ENCODE measurements at regions not wholly inside any gene's neighbourhood (a gene's known extent, or its start where the extent isn't known, plus 50 kb on each side); places are given as distances from the start of the nearest gene placed in this dataset.
"Not testable (repeated sequence)": the region's sequence is repeated elsewhere in the genome, so short reads cannot be mapped to it uniquely, and the experiment has no call there.

DNA sequence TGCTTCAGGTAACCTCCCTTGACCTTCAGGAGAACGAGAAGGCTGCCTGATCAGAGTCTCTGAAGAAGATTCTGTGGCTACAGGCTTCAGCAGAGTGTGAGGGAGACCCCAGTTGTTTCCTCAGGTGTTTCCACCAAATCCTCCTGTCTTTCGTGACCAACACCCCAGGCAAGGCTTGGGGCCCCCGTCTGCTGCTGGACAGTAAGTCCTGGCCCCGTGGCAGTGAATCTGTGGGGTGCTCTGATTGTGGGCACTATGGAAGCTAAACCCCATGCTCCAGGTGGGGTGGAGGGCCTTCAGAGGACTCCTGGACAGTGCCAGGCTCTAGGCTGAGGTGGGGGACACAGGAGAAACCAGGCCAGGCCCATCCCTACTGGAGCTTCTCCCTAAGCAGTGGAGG is 3083.7 kb downstream of the RPIA start:
- DNase-seq (ENCODE audit: insufficient read length, low spot score); FAIRE-seq: not testable (repeated sequence)

DNA sequence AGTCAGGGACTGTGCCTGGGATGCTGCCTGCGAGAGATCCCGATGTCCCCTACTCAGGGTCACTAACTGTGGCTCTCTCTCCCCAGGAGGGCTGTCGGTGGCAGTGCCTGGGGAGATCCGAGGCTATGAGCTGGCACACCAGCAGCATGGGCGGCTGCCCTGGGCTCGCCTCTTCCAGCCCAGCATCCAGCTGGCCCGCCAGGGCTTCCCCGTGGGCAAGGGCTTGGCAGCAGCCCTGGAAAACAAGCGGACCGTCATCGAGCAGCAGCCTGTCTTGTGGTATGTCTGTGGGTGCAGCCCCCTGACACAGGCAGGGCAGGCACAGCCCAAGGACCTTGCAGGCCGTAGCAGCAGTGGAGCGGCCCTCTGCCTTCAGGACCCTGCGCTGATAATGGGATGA is 3088.9 kb downstream of the RPIA start:
- not testable (repeated sequence) for FAIRE-seq; DNase-seq (ENCODE audit: insufficient read length, low spot score)

GRCh38 chr2:91809391-91809790 is 3061.8 kb upstream of the TEKT4 start:
- not testable (repeated sequence) for FAIRE-seq

DNA sequence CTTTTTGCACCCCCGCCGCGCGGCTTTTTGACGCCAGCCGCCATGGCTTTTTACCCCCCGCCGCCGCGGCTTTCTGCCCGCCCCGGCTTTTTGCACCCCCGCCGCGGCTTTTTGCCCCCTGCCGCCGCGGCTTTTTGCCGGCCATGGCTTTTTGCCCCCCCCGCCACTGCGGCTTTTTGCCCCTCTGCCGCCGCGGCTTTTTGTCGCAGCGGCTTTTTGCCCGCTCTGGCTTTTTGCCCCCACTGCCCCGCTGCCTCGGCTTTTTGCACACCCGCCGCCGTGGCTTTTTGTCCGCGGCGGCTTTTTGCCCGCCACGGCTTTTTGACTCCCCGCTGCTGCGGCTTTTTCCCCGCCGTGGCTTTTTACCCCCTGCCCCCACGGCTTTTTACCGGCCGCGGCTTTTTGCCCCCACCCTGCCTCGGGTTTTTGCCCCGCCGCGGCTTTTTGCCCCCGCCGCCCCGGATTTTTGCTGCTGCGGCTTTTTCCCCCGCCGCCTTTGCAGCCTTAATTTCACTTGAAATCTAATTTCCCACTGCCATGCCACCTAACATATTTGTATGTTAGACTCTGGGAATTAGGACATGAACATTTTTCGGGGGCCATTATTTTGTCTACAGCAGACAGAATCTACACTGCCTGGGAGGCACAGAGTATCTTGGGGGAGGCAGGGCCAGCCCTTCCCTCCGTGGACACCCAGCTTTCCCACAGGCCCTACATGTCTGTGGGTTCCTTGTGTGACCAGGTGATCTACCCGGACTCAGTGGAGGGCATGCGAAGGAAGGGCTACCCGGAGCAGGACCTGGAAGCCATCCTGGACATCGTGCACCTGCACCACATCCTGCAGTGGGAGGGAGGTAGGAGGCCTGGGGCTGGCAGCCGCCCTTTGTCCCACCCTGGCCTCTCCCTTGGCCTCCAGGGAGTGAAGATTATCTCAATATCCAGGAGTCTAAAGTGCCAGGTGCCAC is 3031.0 kb upstream of the TEKT4 start:
- no peak for FAIRE-seq
- no peak for DNase-seq (ENCODE audit: insufficient read length, low spot score)

More at GRCh38 chr2:91809391-91809790, 3061.8 kb upstream of the TEKT4 start:
- not testable (repeated sequence) for DNase-seq (ENCODE audit: insufficient read length, low spot score)

DNA sequence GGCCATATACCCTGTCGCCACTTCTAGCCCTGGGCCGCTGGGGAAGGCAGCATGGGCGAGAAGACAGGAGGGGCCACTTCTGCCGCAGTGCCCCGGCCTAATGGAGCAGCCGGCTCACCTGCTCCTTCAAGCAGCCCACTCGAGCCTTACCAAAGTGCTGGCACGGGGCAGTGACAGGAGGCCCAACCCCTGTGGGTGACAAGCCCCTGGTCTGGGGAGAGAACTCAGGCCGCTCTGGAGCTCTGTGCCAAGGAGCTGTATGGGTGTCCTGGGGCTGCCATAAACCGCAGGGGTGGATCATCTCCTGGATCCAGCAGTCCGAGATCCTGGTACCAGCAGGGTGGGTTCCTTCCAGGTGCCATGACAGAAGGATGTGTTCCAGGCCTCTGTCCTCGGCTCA is 3029.0 kb upstream of the TEKT4 start:
- DNase-seq (ENCODE audit: insufficient read length, low spot score); FAIRE-seq: not testable (repeated sequence)

More for the DNA sequence above, 3031.0 kb upstream of the TEKT4 start:
- TF ChIP-seq CTCF (IDR thresholded peaks at IDR 0.05; ENCODE audit: insufficient read depth, missing control alignments): no peak

DNA sequence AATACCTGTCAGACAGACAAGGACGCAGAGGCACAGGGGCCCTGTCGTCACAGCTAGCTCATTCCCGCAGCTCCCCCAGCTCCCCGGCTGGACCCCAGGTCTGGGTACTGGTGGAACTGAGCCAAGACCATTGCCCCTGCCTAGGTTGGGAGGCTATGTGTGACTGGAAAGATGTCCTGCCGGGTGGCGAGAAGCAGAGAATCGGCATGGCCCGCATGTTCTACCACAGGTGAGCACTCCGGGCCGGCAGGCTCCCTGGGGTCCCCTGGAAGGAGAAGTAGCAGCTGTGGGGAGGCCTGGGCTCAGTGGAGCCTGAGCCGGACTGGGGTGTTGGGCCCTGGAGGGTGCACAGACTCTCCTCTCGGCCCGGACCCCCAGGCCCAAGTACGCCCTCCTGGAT is 3028.3 kb upstream of the TEKT4 start:
- DNase-seq (ENCODE audit: insufficient read length, low spot score); FAIRE-seq: not testable (repeated sequence)

GRCh38 chr2:91843723-91844450 is 3027.3 kb upstream of the TEKT4 start:
- not testable (repeated sequence) for FAIRE-seq; DNase-seq (ENCODE audit: insufficient read length, low spot score)

- DNase-seq (ENCODE audit: insufficient read length, low spot score); FAIRE-seq: not testable (repeated sequence)
These were observed 3026.8 kb upstream of the TEKT4 start for GRCh38 chr2:91844451-91844825.

DNA sequence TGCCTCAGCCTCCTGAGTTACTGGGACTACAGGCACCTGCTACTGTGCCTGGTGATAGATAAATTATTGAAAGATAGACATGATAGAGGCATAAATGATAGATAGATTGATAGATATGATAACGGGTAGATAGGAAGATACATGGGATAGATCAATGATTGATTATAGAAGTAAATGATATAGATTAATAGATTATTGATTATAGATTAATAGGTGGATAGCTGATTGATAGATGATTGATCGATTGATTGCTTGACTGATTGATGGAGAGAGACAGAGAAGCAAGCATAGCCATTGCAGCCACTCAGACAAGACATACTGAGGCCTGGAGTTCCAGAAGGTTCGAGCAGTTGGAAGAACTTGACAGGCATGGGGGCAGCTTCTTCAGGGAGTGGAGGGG is 3024.8 kb upstream of the TEKT4 start:
- FAIRE-seq; DNase-seq (ENCODE audit: insufficient read length, low spot score): not testable (repeated sequence)

GRCh38 chr2:91851689-91852420 is 3019.4 kb upstream of the TEKT4 start:
- not testable (repeated sequence) for FAIRE-seq; DNase-seq (ENCODE audit: insufficient read length, low spot score)

- FAIRE-seq; DNase-seq (ENCODE audit: insufficient read length, low spot score): not testable (repeated sequence)
These were observed 3014.3 kb upstream of the TEKT4 start for GRCh38 chr2:91856971-91857370.

- not testable (repeated sequence) for FAIRE-seq; DNase-seq (ENCODE audit: insufficient read length, low spot score)
These were observed 3013.5 kb upstream of the TEKT4 start for GRCh38 chr2:91857711-91858110.

DNA sequence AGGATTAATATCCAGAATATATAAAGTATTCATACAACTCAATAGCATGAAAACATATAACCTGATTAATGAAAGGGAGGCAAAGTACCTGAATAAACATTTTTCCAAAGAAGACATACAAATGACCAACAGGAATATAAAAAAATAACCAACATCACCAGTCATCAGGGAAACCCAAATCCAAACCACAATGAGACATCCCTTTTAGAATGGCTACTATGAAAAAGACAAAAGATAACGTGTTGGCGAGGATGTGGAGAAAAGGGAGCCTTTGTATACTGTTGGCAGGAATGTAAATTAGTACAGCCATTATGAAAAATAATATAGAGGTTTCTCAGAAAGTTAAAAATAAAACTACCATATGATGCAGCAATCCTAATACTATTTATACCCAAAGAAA is 2999.5 kb upstream of the TEKT4 start:
- DNase-seq (ENCODE audit: insufficient read length, low spot score); FAIRE-seq: not testable (repeated sequence)

- FAIRE-seq; DNase-seq (ENCODE audit: insufficient read length, low spot score): not testable (repeated sequence)
These were observed 2997.8 kb upstream of the TEKT4 start for GRCh38 chr2:91873416-91873815.

DNA sequence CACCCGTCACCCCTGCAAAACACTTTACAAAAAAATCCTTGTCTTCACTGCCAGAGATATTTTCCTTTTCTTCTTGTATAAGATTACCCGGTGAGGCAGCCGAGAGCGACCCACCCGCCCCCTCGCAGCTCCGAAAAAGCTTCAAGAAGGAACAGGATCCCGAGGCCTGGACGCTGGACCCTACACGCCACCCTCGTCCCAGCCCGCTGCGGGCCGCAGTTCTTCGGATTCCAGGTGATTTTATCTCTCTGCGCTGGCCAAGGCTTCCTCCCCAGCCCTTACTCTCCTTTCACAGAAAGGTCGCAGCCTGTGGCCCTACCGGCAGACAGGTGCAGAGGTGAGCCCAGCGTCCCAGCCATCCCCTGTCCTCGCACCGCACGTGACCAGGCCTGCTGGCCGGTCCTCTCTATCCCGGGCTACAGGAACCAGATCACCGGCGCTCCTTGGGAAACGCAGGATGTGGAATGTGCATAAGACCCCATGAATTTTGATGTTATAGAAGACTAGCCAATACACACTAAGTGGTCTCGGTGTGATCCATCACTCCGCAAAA is 2993.5 kb upstream of the TEKT4 start:
- FAIRE-seq; DNase-seq (ENCODE audit: insufficient read length, low spot score): not testable (repeated sequence)

All from D721Med (cell line).